Kidney tubule cell (primary cell): ENCODE measurements at regions not wholly inside any gene's neighbourhood (a gene's known extent, or its start where the extent isn't known, plus 50 kb on each side); places are given as distances from the start of the nearest gene placed in this dataset.

Experiments
- DNase-seq: peaks from one replicate; pipeline ENCODE4 v3.0.0-alpha.2; 2018; ENCODE audit warnings: low spot score

GRCh38 chr18:78727877-78728783 lies 251.5 kb upstream of the SALL3 start:
- no peak for DNase-seq

- DNase-seq: no peak
Measured at GRCh38 chr18:78728784-78729467, 250.7 kb upstream of the SALL3 start.

GRCh38 chr18:78730546-78730945 lies 249.1 kb upstream of the SALL3 start:
- no peak for DNase-seq

GRCh38 chr18:78731016-78731397 lies 248.6 kb upstream of the SALL3 start:
- DNase-seq: no peak

- no peak for DNase-seq
Measured at GRCh38 chr18:78731398-78732032, 248.1 kb upstream of the SALL3 start.

GRCh38 chr18:78732273-78733210 lies 247.1 kb upstream of the SALL3 start:
- DNase-seq: no peak

GRCh38 chr18:78733762-78734613 lies 245.6 kb upstream of the SALL3 start:
- no peak for DNase-seq

GRCh38 chr18:78734614-78734945 lies 245.0 kb upstream of the SALL3 start:
- no peak for DNase-seq

- no peak for DNase-seq
Measured at GRCh38 chr18:78735131-78736014, 244.2 kb upstream of the SALL3 start.

GRCh38 chr18:78736015-78736690 lies 243.5 kb upstream of the SALL3 start:
- no peak for DNase-seq

GRCh38 chr18:78737006-78737915 lies 242.4 kb upstream of the SALL3 start:
- no peak for DNase-seq

- DNase-seq: no peak
Measured at GRCh38 chr18:78738076-78738690, 241.4 kb upstream of the SALL3 start.

- DNase-seq: no peak
Measured at GRCh38 chr18:78739115-78739514, 240.5 kb upstream of the SALL3 start.

- no peak for DNase-seq
Measured at GRCh38 chr18:78739882-78740677, 239.5 kb upstream of the SALL3 start.

- DNase-seq: no peak
Measured at GRCh38 chr18:78740876-78741275, 238.7 kb upstream of the SALL3 start.

GRCh38 chr18:78741381-78742217 lies 238.0 kb upstream of the SALL3 start:
- DNase-seq: no peak
